ENCODE measurements at regions not wholly inside any gene's neighbourhood (a gene's known extent, or its start where the extent isn't known, plus 50 kb on each side); places are given as distances from the start of the nearest gene placed in this dataset.

DNA sequence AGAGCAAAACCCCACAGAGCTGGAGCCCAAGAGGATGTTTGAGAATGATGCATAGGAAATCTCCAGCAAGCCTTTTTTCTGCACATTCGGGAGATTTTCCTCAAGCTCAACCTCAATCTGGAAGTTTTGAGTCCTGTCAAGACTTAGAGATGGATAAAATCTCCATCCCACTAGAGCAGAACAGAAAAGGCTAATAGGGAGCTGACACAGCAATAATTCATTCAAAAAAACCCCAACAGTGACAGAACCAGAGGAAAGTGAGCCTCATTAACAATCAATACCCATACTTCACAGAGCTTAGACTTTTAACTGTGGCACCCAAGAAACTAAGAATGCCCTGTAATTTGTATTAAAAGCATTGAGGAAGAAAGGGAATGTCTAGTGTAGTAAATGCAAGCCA is 115.9 kb upstream of the BDNF start:
- no peaks in the 10 kb centered on the region for H3K4me1 Mint-ChIP-seq
- no peak overlapping the region for H3K4me3 Mint-ChIP-seq
- H3K9me3 Mint-ChIP-seq: peaks cover 5% of the 10 kb centered on the region
- DNase-seq (ENCODE audit: low spot score in 2 of 2) (no peak), ATAC-seq (ENCODE audit: low read depth) (no peak)
- H3K27me3 Mint-ChIP-seq: peaks cover 2% of the 10 kb centered on the region
- H3K27ac Mint-ChIP-seq: no peak overlapping the region
- H3K36me3 Mint-ChIP-seq: no peaks in the 10 kb centered on the region

- DNase-seq (ENCODE audit: low spot score in 2 of 2): no peak
- Mint-ChIP-seq H3K4me3 (no peak overlapping the region), H3K4me1 (no peaks in the 10 kb centered on the region), H3K9me3 (peaks cover 3% of the 10 kb centered on the region), H3K27ac (no peak overlapping the region), H3K36me3 (no peaks in the 10 kb centered on the region), H3K27me3 (peaks cover 2% of the 10 kb centered on the region)
- ATAC-seq (ENCODE audit: low read depth): no peak
Observed at GRCh38 chr11:27812341-27812740, 112.1 kb upstream of the BDNF start.

- H3K36me3 Mint-ChIP-seq: no peaks in the 10 kb centered on the region
Observed at GRCh38 chr11:27807596-27807995, 107.3 kb upstream of the BDNF start.

GRCh38 chr11:27806122-27806521 is 105.9 kb upstream of the BDNF start:
- H3K4me1 Mint-ChIP-seq: no peaks in the 10 kb centered on the region
- no peak for ATAC-seq (ENCODE audit: low read depth)

More at GRCh38 chr11:27807596-27807995, 107.3 kb upstream of the BDNF start:
- no peak for DNase-seq (ENCODE audit: low spot score in 2 of 2)
- H3K27ac Mint-ChIP-seq: no peak overlapping the region
- H3K9me3 Mint-ChIP-seq: no peaks in the 10 kb centered on the region
- H3K4me1 Mint-ChIP-seq: no peaks in the 10 kb centered on the region
- H3K4me3 Mint-ChIP-seq: no peak overlapping the region
- H3K27me3 Mint-ChIP-seq: no peaks in the 10 kb centered on the region
- ATAC-seq (ENCODE audit: low read depth): no peak

GRCh38 chr11:27795955-27796861 is 96.0 kb upstream of the BDNF start:
- Mint-ChIP-seq H3K27ac (no peak overlapping the region), H3K4me1 (no peaks in the 10 kb centered on the region), H3K27me3 (no peaks in the 10 kb centered on the region), H3K4me3 (no peak overlapping the region), H3K36me3 (no peaks in the 10 kb centered on the region), H3K9me3 (peaks cover 12% of the 10 kb centered on the region)
- ATAC-seq (ENCODE audit: low read depth): no peak
- DNase-seq (ENCODE audit: low spot score in 2 of 2): no peak

More at GRCh38 chr11:27806122-27806521, 105.9 kb upstream of the BDNF start:
- no peak for DNase-seq (ENCODE audit: low spot score in 2 of 2)
- Mint-ChIP-seq H3K9me3 (no peaks in the 10 kb centered on the region), H3K4me3 (no peak overlapping the region), H3K27ac (no peak overlapping the region), H3K36me3 (no peaks in the 10 kb centered on the region), H3K27me3 (no peaks in the 10 kb centered on the region)

- H3K36me3 Mint-ChIP-seq: no peaks in the 10 kb centered on the region
- no peaks in the 10 kb centered on the region for H3K27me3 Mint-ChIP-seq
- H3K4me3 Mint-ChIP-seq: no peak overlapping the region
- H3K9me3 Mint-ChIP-seq: peaks cover 4% of the 10 kb centered on the region
- ATAC-seq (ENCODE audit: low read depth) (no peak), DNase-seq (ENCODE audit: low spot score in 2 of 2) (no peak)
- no peak overlapping the region for H3K27ac Mint-ChIP-seq
- no peaks in the 10 kb centered on the region for H3K4me1 Mint-ChIP-seq
Observed at GRCh38 chr11:27786864-27787263, 86.6 kb upstream of the BDNF start.

DNA sequence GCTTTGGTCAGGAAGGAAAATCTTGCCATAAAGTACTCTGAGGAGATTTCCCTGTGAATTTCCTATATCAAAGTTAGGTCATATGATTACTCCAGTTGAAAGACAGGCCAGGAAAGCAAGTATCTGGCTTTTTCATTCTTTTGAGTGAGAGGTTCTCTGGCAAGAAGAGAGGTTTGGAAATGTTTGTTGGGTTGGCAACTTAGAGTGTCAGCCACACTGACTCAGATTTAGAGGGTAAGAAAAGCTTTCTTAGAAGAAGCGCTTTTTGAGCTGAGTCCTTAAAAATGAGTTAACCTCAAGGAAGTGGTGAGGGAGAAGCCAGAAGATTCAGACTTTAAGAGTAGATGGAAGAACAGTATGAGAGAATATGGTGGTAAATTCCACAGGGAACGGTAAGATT is 86.1 kb upstream of the BDNF start:
- peaks cover 2% of the 10 kb centered on the region for H3K9me3 Mint-ChIP-seq
- ATAC-seq (ENCODE audit: low read depth) (no peak), DNase-seq (ENCODE audit: low spot score in 2 of 2) (no peak)
- H3K36me3 Mint-ChIP-seq: no peaks in the 10 kb centered on the region
- H3K4me1 Mint-ChIP-seq: no peaks in the 10 kb centered on the region
- no peaks in the 10 kb centered on the region for H3K27me3 Mint-ChIP-seq
- no peak overlapping the region for H3K4me3 Mint-ChIP-seq
- no peak overlapping the region for H3K27ac Mint-ChIP-seq

DNA sequence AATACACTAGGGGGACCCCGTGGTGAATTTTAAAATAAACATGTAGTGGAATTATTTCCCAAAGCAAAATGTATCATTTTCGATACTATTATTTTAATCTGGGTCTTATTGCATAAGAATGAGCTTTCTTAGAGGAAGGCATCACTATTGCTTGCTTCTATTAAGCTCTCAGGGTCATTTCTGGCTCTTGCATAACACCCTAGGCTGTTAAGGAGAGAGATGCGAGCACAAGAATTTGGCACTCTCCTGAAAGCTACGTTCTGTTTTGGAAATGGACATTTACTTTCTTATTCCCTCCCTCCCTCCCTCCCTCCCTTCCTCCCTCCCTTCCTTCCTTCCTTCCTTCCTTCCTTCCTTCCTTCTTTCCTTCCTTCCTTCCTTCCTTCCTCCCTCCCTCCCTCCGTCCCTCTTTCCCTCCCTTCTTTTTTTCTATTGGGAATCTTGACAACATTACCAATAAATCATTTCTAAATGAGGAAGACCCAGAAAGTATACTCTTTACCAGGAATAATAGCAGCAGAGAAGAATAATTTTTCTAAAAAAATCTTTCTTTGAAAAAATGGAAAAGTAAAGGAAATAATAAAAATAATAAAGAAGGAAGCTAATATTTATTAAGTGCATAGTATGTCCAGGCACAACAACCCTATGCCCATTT is 83.6 kb upstream of the BDNF start:
- H3K9me3 Mint-ChIP-seq: peaks cover 9% of the 10 kb centered on the region
- peaks cover 6% of the 10 kb centered on the region for H3K27me3 Mint-ChIP-seq
- ATAC-seq (ENCODE audit: low read depth) (no peak), DNase-seq (ENCODE audit: low spot score in 2 of 2) (no peak)
- no peak overlapping the region for H3K4me3 Mint-ChIP-seq
- no peaks in the 10 kb centered on the region for H3K36me3 Mint-ChIP-seq
- H3K27ac Mint-ChIP-seq: no peak overlapping the region
- H3K4me1 Mint-ChIP-seq: no peaks in the 10 kb centered on the region

GRCh38 chr11:27777033-27777432 is 76.8 kb upstream of the BDNF start:
- no peak for ATAC-seq (ENCODE audit: low read depth)
- peaks cover 6% of the 10 kb centered on the region for H3K27me3 Mint-ChIP-seq

GRCh38 chr11:27773884-27774283 is 73.6 kb upstream of the BDNF start:
- no peak for ATAC-seq (ENCODE audit: low read depth)
- H3K9me3 Mint-ChIP-seq: peaks cover 2% of the 10 kb centered on the region
- no peaks in the 10 kb centered on the region for H3K36me3 Mint-ChIP-seq
- DNase-seq (ENCODE audit: low spot score in 2 of 2): no peak
- no peaks in the 10 kb centered on the region for H3K27me3 Mint-ChIP-seq
- no peaks in the 10 kb centered on the region for H3K4me1 Mint-ChIP-seq
- H3K4me3 Mint-ChIP-seq: no peak overlapping the region
- H3K27ac Mint-ChIP-seq: no peak overlapping the region

More at GRCh38 chr11:27777033-27777432, 76.8 kb upstream of the BDNF start:
- H3K27ac Mint-ChIP-seq: no peak overlapping the region
- H3K4me1 Mint-ChIP-seq: no peaks in the 10 kb centered on the region
- no peak for DNase-seq (ENCODE audit: low spot score in 2 of 2)
- H3K36me3 Mint-ChIP-seq: no peaks in the 10 kb centered on the region
- no peak overlapping the region for H3K4me3 Mint-ChIP-seq
- peaks cover 9% of the 10 kb centered on the region for H3K9me3 Mint-ChIP-seq

- no peak for ATAC-seq (ENCODE audit: low read depth)
- no peak overlapping the region for H3K4me3 Mint-ChIP-seq
- H3K27ac Mint-ChIP-seq: no peak overlapping the region
- no peaks in the 10 kb centered on the region for H3K4me1 Mint-ChIP-seq
- H3K27me3 Mint-ChIP-seq: peaks cover 2% of the 10 kb centered on the region
- no peaks in the 10 kb centered on the region for H3K36me3 Mint-ChIP-seq
- H3K9me3 Mint-ChIP-seq: peaks cover 2% of the 10 kb centered on the region
- DNase-seq (ENCODE audit: low spot score in 2 of 2): no peak
Observed at GRCh38 chr11:27771516-27771915, 71.3 kb upstream of the BDNF start.

DNA sequence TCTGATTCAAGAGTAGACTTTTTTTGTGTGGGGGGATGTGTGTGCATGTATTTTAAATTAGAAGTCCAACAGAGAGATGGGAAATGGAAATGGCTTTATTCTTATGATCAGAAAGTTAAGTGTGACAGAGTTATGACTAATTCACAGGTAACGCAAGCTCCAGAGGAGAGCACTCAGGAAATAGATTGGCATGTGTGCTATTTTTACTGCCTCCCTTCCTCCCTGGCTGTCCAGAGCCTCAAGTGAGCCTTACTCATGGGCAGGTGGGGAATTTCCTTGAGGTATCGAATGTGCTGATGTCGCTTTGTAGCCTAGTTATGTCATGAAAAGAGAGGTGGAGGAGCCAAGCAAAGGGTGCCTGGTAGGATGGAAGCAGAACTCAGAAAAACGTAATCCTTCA is 70.3 kb upstream of the BDNF start:
- no peaks in the 10 kb centered on the region for H3K4me1 Mint-ChIP-seq
- H3K36me3 Mint-ChIP-seq: no peaks in the 10 kb centered on the region
- DNase-seq (ENCODE audit: low spot score in 2 of 2) (no peak), ATAC-seq (ENCODE audit: low read depth) (no peak)
- H3K27me3 Mint-ChIP-seq: peaks cover 2% of the 10 kb centered on the region
- H3K4me3 Mint-ChIP-seq: no peak overlapping the region
- peaks cover 4% of the 10 kb centered on the region for H3K9me3 Mint-ChIP-seq
- H3K27ac Mint-ChIP-seq: no peak overlapping the region

- peaks cover 2% of the 10 kb centered on the region for H3K9me3 Mint-ChIP-seq
Observed at GRCh38 chr11:27763736-27764135, 63.5 kb upstream of the BDNF start.

DNA sequence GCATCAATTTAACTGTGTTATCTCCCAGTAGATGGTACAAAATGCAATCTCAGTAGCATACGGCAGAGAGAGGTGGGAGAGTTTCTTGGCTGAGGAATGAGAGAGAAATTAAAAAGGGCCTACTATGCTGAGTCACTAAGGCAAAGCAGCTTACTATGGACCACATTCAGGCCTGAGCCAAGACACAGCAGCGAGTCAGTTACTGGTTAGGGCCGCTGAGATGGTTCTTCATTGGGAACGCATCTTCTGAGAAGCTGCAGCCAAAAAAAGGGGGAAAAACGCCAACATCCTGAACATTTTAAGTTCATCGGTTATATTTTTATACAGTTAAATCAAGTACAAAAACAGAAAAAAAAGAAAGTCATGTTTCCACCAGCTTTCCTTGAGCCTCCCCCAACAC is 61.1 kb upstream of the BDNF start:
- DNase-seq (ENCODE audit: low spot score in 2 of 2) (no peak), ATAC-seq (ENCODE audit: low read depth) (no peak)
- Mint-ChIP-seq H3K27me3 (peaks cover 1% of the 10 kb centered on the region), H3K27ac (no peak overlapping the region), H3K4me1 (no peaks in the 10 kb centered on the region), H3K9me3 (peaks cover 2% of the 10 kb centered on the region), H3K4me3 (no peak overlapping the region), H3K36me3 (no peaks in the 10 kb centered on the region)

More at GRCh38 chr11:27763736-27764135, 63.5 kb upstream of the BDNF start:
- no peaks in the 10 kb centered on the region for H3K36me3 Mint-ChIP-seq
- DNase-seq (ENCODE audit: low spot score in 2 of 2): no peak
- no peaks in the 10 kb centered on the region for H3K4me1 Mint-ChIP-seq
- H3K27ac Mint-ChIP-seq: no peak overlapping the region
- no peak for ATAC-seq (ENCODE audit: low read depth)
- H3K27me3 Mint-ChIP-seq: peaks cover 2% of the 10 kb centered on the region
- H3K4me3 Mint-ChIP-seq: no peak overlapping the region

Measured in memory B cell (primary cell).